Activated CD4-positive, alpha-beta memory T cell treated with anti-CD3 and anti-CD28 coated beads for 36 hours (primary cell): ENCODE measurements at regions not wholly inside any gene's neighbourhood (a gene's known extent, or its start where the extent isn't known, plus 50 kb on each side); places are given as distances from the start of the nearest gene placed in this dataset.
"Not testable (repeated sequence)": the region's sequence is repeated elsewhere in the genome, so short reads cannot be mapped to it uniquely, and the experiment has no call there.

ENCODE experiments used
- CTCF ChIA-PET: fragments of 350-600 bp; sonication (Branson Sonifier 250); formaldehyde crosslinking; loops from one replicate; lab custom pipeline; 2021; ENCODE audit warnings: antibody characterized with exemption, inconsistent platforms; lab: Charles Lee
- POLR2A ChIA-PET: fragments of 350-600 bp; sonication (Branson Sonifier 250); formaldehyde crosslinking; loops from one replicate; lab custom pipeline; 2021; ENCODE audit warnings: antibody characterized with exemption; lab: Charles Lee
- DNase-seq: peaks from one replicate; pipeline ENCODE4 v3.0.0-alpha.2; 2020
- H3K27ac Mint-ChIP-seq: one replicate; pipeline ENCODE4 v1.8.0; 2021; ENCODE audit warnings: mixed read lengths
- H3K27me3 Mint-ChIP-seq: one replicate; pipeline ENCODE4 v1.8.0; 2021; ENCODE audit warnings: mixed read lengths
- H3K36me3 Mint-ChIP-seq: one replicate; pipeline ENCODE4 v1.8.0; 2021; ENCODE audit warnings: mixed read lengths
- H3K4me1 Mint-ChIP-seq: one replicate; pipeline ENCODE4 v1.8.0; 2021; ENCODE audit warnings: low read depth, mixed read lengths
- H3K4me3 Mint-ChIP-seq: one replicate; pipeline ENCODE4 v1.8.0; 2021; ENCODE audit warnings: mild to moderate bottlenecking, mixed read lengths
- H3K9me3 Mint-ChIP-seq: one replicate; pipeline ENCODE4 v1.8.0; 2021; ENCODE audit warnings: mixed read lengths
- intact Hi-C: fragments of 100-400 bp; cut with micrococcal nuclease; formaldehyde crosslinking; loops from one replicate; pipeline ENCODE4 v1.15.1; 2023

- POLR2A ChIA-PET: no interaction called here
- H3K36me3 Mint-ChIP-seq: no peaks in the 10 kb centered on the region
These were observed 358.0 kb upstream of the PCSK5 start for GRCh38 chr9:75532233-75533050.

GRCh38 chr9:75539523-75539922 lies 350.9 kb upstream of the PCSK5 start:
- DNase-seq: no peak
- Mint-ChIP-seq H3K27me3 (no peaks in the 10 kb centered on the region), H3K4me1 (no peaks in the 10 kb centered on the region), H3K36me3 (no peaks in the 10 kb centered on the region), H3K4me3 (no peak overlapping the region), H3K27ac (no peak overlapping the region), H3K9me3 (no peaks in the 10 kb centered on the region)
- intact Hi-C loops: no loop called here
- ChIA-PET POLR2A (no interaction called here), CTCF (no interaction called here)

More at GRCh38 chr9:75532233-75533050, 358.0 kb upstream of the PCSK5 start:
- peaks cover 1% of the 10 kb centered on the region for H3K27me3 Mint-ChIP-seq
- no peak overlapping the region for H3K4me3 Mint-ChIP-seq
- H3K9me3 Mint-ChIP-seq: no peaks in the 10 kb centered on the region
- intact Hi-C loops: no loop called here
- CTCF ChIA-PET: no interaction called here
- DNase-seq: no peak
- H3K4me1 Mint-ChIP-seq: no peaks in the 10 kb centered on the region
- no peak overlapping the region for H3K27ac Mint-ChIP-seq

GRCh38 chr9:75540185-75540584 lies 350.3 kb upstream of the PCSK5 start:
- H3K4me1 Mint-ChIP-seq: no peaks in the 10 kb centered on the region
- H3K27ac Mint-ChIP-seq: no peak overlapping the region
- POLR2A ChIA-PET: no interaction called here
- intact Hi-C loops: no loop called here
- DNase-seq: no peak
- no peaks in the 10 kb centered on the region for H3K9me3 Mint-ChIP-seq
- H3K4me3 Mint-ChIP-seq: no peak overlapping the region
- CTCF ChIA-PET: no interaction called here
- no peaks in the 10 kb centered on the region for H3K27me3 Mint-ChIP-seq
- H3K36me3 Mint-ChIP-seq: no peaks in the 10 kb centered on the region

- ChIA-PET POLR2A (no interaction called here), CTCF (no interaction called here)
- intact Hi-C loops: no loop called here
- no peak for DNase-seq
- Mint-ChIP-seq H3K9me3 (no peaks in the 10 kb centered on the region), H3K4me3 (no peak overlapping the region), H3K27me3 (no peaks in the 10 kb centered on the region), H3K4me1 (no peaks in the 10 kb centered on the region), H3K36me3 (no peaks in the 10 kb centered on the region), H3K27ac (no peak overlapping the region)
These were observed 348.7 kb upstream of the PCSK5 start for GRCh38 chr9:75541734-75542133.

- H3K27ac Mint-ChIP-seq: no peak overlapping the region
- no peaks in the 10 kb centered on the region for H3K9me3 Mint-ChIP-seq
- no peak for DNase-seq
- H3K4me3 Mint-ChIP-seq: no peak overlapping the region
- intact Hi-C loops: no loop called here
- CTCF ChIA-PET: no interaction called here
- H3K36me3 Mint-ChIP-seq: no peaks in the 10 kb centered on the region
- no peaks in the 10 kb centered on the region for H3K27me3 Mint-ChIP-seq
- no peaks in the 10 kb centered on the region for H3K4me1 Mint-ChIP-seq
- POLR2A ChIA-PET: no interaction called here
These were observed 345.7 kb upstream of the PCSK5 start for GRCh38 chr9:75544815-75545214.

- Mint-ChIP-seq H3K4me3 (no peak overlapping the region), H3K27ac (no peak overlapping the region), H3K9me3 (no peaks in the 10 kb centered on the region), H3K27me3 (no peaks in the 10 kb centered on the region), H3K4me1 (no peaks in the 10 kb centered on the region), H3K36me3 (no peaks in the 10 kb centered on the region)
- no peak for DNase-seq
- CTCF ChIA-PET: no interaction called here
- POLR2A ChIA-PET: no interaction called here
- intact Hi-C loops: no loop called here
These were observed 345.2 kb upstream of the PCSK5 start for GRCh38 chr9:75545287-75545686.

GRCh38 chr9:75548871-75549270 lies 341.6 kb upstream of the PCSK5 start:
- CTCF ChIA-PET: no interaction called here
- H3K4me1 Mint-ChIP-seq: no peaks in the 10 kb centered on the region
- no peak for DNase-seq
- H3K9me3 Mint-ChIP-seq: no peaks in the 10 kb centered on the region
- POLR2A ChIA-PET: no interaction called here
- H3K27me3 Mint-ChIP-seq: no peaks in the 10 kb centered on the region
- intact Hi-C loops: no loop called here
- no peak overlapping the region for H3K4me3 Mint-ChIP-seq
- no peaks in the 10 kb centered on the region for H3K36me3 Mint-ChIP-seq
- no peak overlapping the region for H3K27ac Mint-ChIP-seq

GRCh38 chr9:75551861-75552260 lies 338.6 kb upstream of the PCSK5 start:
- ChIA-PET POLR2A (no interaction called here), CTCF (no interaction called here)
- DNase-seq: no peak
- Mint-ChIP-seq H3K27ac (no peak overlapping the region), H3K9me3 (no peaks in the 10 kb centered on the region), H3K36me3 (no peaks in the 10 kb centered on the region), H3K27me3 (no peaks in the 10 kb centered on the region), H3K4me1 (no peaks in the 10 kb centered on the region), H3K4me3 (no peak overlapping the region)
- intact Hi-C loops: no loop called here

- Mint-ChIP-seq H3K9me3 (no peaks in the 10 kb centered on the region), H3K36me3 (no peaks in the 10 kb centered on the region), H3K4me1 (no peaks in the 10 kb centered on the region), H3K4me3 (no peak overlapping the region), H3K27ac (no peak overlapping the region), H3K27me3 (no peaks in the 10 kb centered on the region)
- DNase-seq: no peak
- CTCF ChIA-PET: no interaction called here
- intact Hi-C loops: no loop called here
- POLR2A ChIA-PET: no interaction called here
These were observed 337.5 kb upstream of the PCSK5 start for GRCh38 chr9:75552941-75553340.

- H3K4me3 Mint-ChIP-seq, intact Hi-C loops, DNase-seq, POLR2A ChIA-PET, H3K4me1 Mint-ChIP-seq, H3K9me3 Mint-ChIP-seq, H3K27me3 Mint-ChIP-seq, H3K27ac Mint-ChIP-seq, H3K36me3 Mint-ChIP-seq, CTCF ChIA-PET: not testable (repeated sequence)
These were observed 323.7 kb upstream of the PCSK5 start for GRCh38 chr9:75566813-75567212.

GRCh38 chr9:75570538-75570937 lies 319.9 kb upstream of the PCSK5 start:
- ChIA-PET POLR2A (no interaction called here), CTCF (no interaction called here)
- Mint-ChIP-seq H3K9me3 (peaks cover under 1% of the 10 kb centered on the region), H3K4me1 (no peaks in the 10 kb centered on the region), H3K27ac (no peak overlapping the region), H3K4me3 (no peak overlapping the region), H3K27me3 (peaks cover 1% of the 10 kb centered on the region), H3K36me3 (no peaks in the 10 kb centered on the region)
- intact Hi-C loops: no loop called here
- no peak for DNase-seq

- Mint-ChIP-seq H3K27ac (no peak overlapping the region), H3K4me1 (no peaks in the 10 kb centered on the region), H3K36me3 (no peaks in the 10 kb centered on the region), H3K27me3 (peaks cover 1% of the 10 kb centered on the region), H3K4me3 (no peak overlapping the region), H3K9me3 (no peaks in the 10 kb centered on the region)
- no peak for DNase-seq
- ChIA-PET CTCF (no interaction called here), POLR2A (no interaction called here)
- intact Hi-C loops: no loop called here
These were observed 315.9 kb upstream of the PCSK5 start for GRCh38 chr9:75574569-75574968.

- CTCF ChIA-PET: no interaction called here
- POLR2A ChIA-PET: no interaction called here
- Mint-ChIP-seq H3K36me3 (no peaks in the 10 kb centered on the region), H3K27ac (no peak overlapping the region), H3K27me3 (no peaks in the 10 kb centered on the region), H3K4me1 (no peaks in the 10 kb centered on the region), H3K4me3 (no peak overlapping the region), H3K9me3 (no peaks in the 10 kb centered on the region)
- DNase-seq: no peak
- intact Hi-C loops: no loop called here
These were observed 307.6 kb upstream of the PCSK5 start for GRCh38 chr9:75582870-75583269.
